ENCODE measurements at regions not wholly inside any gene's neighbourhood (a gene's known extent, or its start where the extent isn't known, plus 50 kb on each side); places are given as distances from the start of the nearest gene placed in this dataset.

- H3K79me1 ChIP-seq (ENCODE audit: low read depth, low read length): no peaks in the 10 kb centered on the region
- ChIA-PET CTCF (ENCODE audit: partially characterized antibody) (no interaction called here), POLR2A (ENCODE audit: partially characterized antibody) (no interaction called here)
- FAIRE-seq (no peak), DNase-seq (ENCODE audit: low read depth in 1 of 2, low spot score in 2 of 2) (no peak)
- no peak overlapping the region for H4K5ac ChIP-seq (ENCODE audit: insufficient read length, low read depth, low read length)
- no peaks in the 10 kb centered on the region for H3K79me2 ChIP-seq (ENCODE audit: control insufficient read depth in 1 of 2, insufficient read depth in 2 of 2, low read length in 2 of 2)
- no peak overlapping the region for H3K14ac ChIP-seq (ENCODE audit: insufficient read length)
- H3K27me3 ChIP-seq (replicated peaks in 1 of 4; ENCODE audit: control insufficient read depth in 3 of 4, extremely low read depth in 1 of 4, insufficient read depth in 3 of 4, low read length in 3 of 4): no peaks in the 10 kb centered on the region
- no peak overlapping the region for H3K23ac ChIP-seq (ENCODE audit: insufficient read length)
- no peak overlapping the region for H2BK20ac ChIP-seq (ENCODE audit: low read length)
- H2BK12ac ChIP-seq (ENCODE audit: low read depth, low read length): no peak overlapping the region
- TF ChIP-seq GABPA (IDR thresholded peaks at IDR 0.05; ENCODE audit: borderline replicate concordance, insufficient read depth, low read length): no peak
- no peak for TF ChIP-seq CHD2 (IDR thresholded peaks at IDR 0.05; ENCODE audit: low read length)
- no peak for TF ChIP-seq KDM4A (IDR thresholded peaks at IDR 0.05; ENCODE audit: low read depth, low read length, severe bottlenecking)
- no peak for TF ChIP-seq CTCF (IDR thresholded peaks at IDR 0.05; ENCODE audit: control extremely low read depth in 1 of 3, insufficient read depth in 1 of 3, low read depth in 1 of 3, low read length in 3 of 3)
- no peak for TF ChIP-seq POU5F1 (IDR thresholded peaks at IDR 0.05; ENCODE audit: low read depth, low read length)
- H2AFZ ChIP-seq (ENCODE audit: low read length): no peak overlapping the region
- no peak overlapping the region for H2BK15ac ChIP-seq (ENCODE audit: low read length)
- no peak overlapping the region for H3K4me3 ChIP-seq (ENCODE audit: extremely low read depth in 1 of 4, insufficient read depth in 2 of 4, low read depth in 3 of 4, low read length in 4 of 4)
- no peak overlapping the region for H2BK120ac ChIP-seq (replicated peaks; ENCODE audit: low read depth, low read length)
- H3K4me1 ChIP-seq (replicated peaks in 1 of 4; ENCODE audit: control insufficient read depth in 3 of 4, insufficient read depth in 4 of 4, low read length in 3 of 4): no peaks in the 10 kb centered on the region
- H4K8ac ChIP-seq (ENCODE audit: extremely low read depth, insufficient read depth, low read length): no peak overlapping the region
- 100% methylated on average over 2 of the region's 2 CpGs; no CpG with 5 or more reads in 1 of the 2 experiments for WGBS, 2 experiments (ENCODE audit: extremely low coverage in 1 of 2, insufficient coverage in 1 of 2, insufficient read length in 1 of 2, insufficient replicate concordance in 2 of 2, low coverage in 1 of 2, low lambda C conversion rate in 2 of 2, missing lambda C conversion rate in 1 of 2)
- no peak overlapping the region for H3K56ac ChIP-seq (replicated peaks; ENCODE audit: insufficient read length, low read depth, low read length)
- no peak overlapping the region for H2BK5ac ChIP-seq (ENCODE audit: low read depth, low read length)
- no peak overlapping the region for H3K4me2 ChIP-seq (ENCODE audit: insufficient read depth in 1 of 2, low read depth in 2 of 2, low read length in 2 of 2)
- H3K36me3 ChIP-seq (ENCODE audit: control insufficient read depth in 2 of 4, insufficient read depth in 4 of 4, low read length in 3 of 4): no peaks in the 10 kb centered on the region
- H2AK5ac ChIP-seq (ENCODE audit: low read depth, low read length): no peak overlapping the region
- no peak overlapping the region for H3K4ac ChIP-seq (replicated peaks; ENCODE audit: insufficient read length, low read depth, low read length)
- H3K9me3 ChIP-seq (ENCODE audit: insufficient read depth in 2 of 2, low read depth in 1 of 2, low read length in 1 of 2): no peaks in the 10 kb centered on the region
- H3K27ac ChIP-seq (ENCODE audit: low read depth, low read length): no peak overlapping the region
- H3K18ac ChIP-seq (ENCODE audit: extremely low read depth, low read length): no peak overlapping the region
- H3K23me2 ChIP-seq (ENCODE audit: low read depth, low read length): no peaks in the 10 kb centered on the region
- H3K9ac ChIP-seq (replicated peaks in 1 of 4; ENCODE audit: extremely low read depth in 1 of 4, low read depth in 3 of 4, low read length in 3 of 4): no peak overlapping the region
- no peak overlapping the region for H4K91ac ChIP-seq (replicated peaks; ENCODE audit: insufficient read length, low read length)
- H4K20me1 ChIP-seq (replicated peaks in 1 of 2; ENCODE audit: control insufficient read depth in 1 of 2, insufficient read depth in 2 of 2, low read length in 2 of 2): no peaks in the 10 kb centered on the region
These were observed 757.5 kb upstream of the COBL start for GRCh38 chr7:52074071-52074470.

Measured in H1 (cell line).